ENCODE measurements at regions not wholly inside any gene's neighbourhood (a gene's known extent, or its start where the extent isn't known, plus 50 kb on each side); places are given as distances from the start of the nearest gene placed in this dataset.
"Not testable (repeated sequence)": the region's sequence is repeated elsewhere in the genome, so short reads cannot be mapped to it uniquely, and the experiment has no call there.

DNA sequence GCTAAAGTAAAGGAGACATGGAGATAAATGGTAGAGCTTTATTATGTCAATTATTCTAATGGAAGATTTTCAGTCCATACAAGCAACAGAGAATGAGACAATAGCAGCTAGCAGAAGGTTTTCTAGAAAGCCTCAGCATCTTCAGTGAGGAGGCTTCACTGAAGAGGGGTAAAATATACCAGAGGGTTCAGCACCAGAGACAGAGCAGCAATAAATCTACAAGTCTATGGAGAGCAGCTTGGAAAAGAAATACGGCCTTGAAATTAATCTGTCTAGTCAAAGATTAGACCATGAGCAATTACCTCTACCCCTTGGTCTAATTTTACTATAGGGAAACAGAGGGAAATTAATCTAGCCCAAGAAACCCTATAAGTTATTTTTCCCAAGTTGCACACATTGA lies 185.7 kb upstream of the CRIM1 start:
- no peak for DNase-seq (ENCODE audit: low read depth in 2 of 3, low spot score in 2 of 3)

DNA sequence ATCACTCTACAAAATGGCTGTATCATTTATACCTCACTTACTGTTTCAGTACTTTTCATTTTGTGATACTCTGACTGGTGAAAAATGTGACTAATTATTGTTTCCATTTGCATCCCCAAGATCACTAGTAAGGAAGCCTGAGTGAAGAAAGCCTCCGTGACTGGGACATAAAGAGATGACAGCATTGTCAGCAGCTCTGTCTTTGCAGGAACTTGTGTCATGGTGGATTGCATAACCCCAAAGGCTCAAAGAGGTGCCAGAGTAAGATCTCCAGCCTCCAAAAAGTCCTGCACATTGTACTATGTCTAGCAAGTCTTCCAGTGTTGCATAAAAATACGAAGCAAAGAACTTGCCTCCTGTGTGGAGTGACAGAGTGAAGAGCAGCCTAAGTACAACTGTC lies 187.5 kb upstream of the CRIM1 start:
- no peak for DNase-seq (ENCODE audit: low read depth in 2 of 3, low spot score in 2 of 3)

DNA sequence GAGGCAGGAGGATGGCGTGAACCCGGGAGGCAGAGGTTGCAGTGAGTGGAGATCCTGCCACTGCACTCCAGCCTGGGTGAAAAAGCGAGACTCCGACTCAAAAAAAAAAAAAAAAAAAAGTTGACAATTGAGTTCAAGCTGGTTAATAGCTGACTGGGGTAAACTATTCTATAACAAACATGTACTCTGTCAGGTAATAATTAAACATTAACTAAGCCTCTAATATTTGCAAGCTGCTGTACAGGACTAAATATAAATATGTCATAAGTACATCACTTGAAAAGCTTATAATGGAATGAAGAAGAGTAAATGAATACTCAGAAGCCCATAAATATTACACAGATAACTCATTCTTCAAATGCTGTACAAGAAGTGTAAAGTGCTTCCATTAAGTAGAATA lies 190.4 kb upstream of the CRIM1 start:
- no peak for DNase-seq (ENCODE audit: low read depth in 2 of 3, low spot score in 2 of 3)

DNA sequence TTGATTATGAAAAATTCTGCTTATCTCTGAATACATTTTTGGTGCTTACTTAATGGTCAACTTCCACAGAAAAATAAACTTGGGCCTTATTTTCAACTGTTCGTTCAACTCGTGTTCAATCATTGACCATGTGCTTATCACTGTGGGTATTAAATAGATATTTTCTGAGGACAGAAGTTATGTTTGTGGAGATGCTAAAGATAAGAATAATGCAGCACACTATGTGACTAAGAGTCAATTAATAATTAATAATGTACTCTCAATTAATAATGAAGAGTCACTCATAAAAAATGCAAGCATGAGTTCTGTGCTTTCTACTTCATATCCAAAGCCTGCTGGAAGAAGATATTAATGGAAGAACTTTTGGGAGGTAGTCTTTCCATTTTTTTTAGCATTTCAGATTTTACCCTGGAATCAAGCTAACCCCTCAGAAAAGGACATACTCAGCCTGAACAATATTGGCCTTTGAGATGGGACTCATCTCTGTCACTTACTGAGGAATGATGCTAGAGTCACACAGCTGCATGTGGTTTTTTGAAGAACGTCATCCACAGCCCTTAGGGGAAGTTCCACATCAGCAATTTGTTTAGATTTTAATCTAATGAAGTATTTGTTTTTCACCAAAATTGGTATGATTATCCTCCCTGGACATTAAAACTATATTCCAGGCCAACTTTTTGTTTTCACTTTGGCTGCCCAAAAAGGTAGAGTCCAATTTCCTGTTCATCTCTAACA lies 191.9 kb upstream of the CRIM1 start:
- DNase-seq (ENCODE audit: low read depth in 2 of 3, low spot score in 2 of 3): no peak

DNA sequence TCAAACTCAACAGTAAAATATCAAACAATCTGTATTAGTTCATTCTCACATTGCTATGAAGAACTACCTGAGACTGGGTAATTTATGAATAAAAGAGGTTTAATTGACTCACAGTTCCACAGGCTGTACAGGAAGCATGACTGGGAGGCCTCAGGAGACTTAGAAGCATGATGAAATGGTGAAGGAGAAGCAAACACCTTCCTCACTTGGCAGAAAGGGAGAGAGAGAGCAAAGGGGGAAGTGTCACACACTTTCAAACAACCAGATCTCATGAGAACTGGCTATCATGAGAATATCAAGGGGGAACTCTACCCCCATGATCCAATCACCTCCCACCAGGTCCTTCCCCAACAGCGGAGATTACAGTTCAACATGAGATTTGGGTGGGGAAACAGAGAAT lies 198.5 kb upstream of the CRIM1 start:
- not testable (repeated sequence) for DNase-seq (ENCODE audit: low read depth in 2 of 3, low spot score in 2 of 3)

DNA sequence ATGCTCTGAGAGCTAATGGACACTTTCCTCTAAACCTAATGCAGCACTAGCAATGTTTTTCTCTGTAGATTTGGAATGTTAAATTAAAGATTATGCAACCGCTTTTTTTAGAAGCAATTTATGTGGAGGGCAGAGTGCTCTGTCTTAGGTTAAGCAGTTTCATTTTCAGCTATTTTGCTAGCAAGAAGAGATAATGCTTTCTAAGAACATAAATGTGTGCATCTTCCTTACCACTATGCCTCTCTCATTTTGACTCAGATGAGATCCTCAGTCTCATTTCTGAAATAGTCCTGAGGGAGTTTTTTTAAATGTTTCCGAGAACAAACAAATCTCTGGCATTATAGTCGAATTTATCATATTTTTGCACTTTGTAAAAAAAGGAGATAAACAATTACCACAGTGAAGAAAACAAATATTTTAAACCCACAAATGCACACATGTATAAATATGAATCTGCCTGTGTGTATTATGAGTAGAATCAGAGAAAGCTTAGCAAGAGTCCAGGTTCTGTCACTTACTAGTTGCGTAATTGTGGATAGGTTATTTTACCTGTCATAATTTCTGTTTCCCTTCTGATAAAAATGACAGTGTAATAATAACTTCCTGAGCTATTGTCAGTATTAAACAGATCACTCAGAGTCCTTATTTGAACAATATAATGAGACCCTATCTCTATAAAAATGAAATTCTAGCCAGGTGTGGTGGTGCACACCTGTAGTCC lies 207.7 kb upstream of the CRIM1 start:
- DNase-seq (ENCODE audit: low read depth in 2 of 3, low spot score in 2 of 3): no peak

DNA sequence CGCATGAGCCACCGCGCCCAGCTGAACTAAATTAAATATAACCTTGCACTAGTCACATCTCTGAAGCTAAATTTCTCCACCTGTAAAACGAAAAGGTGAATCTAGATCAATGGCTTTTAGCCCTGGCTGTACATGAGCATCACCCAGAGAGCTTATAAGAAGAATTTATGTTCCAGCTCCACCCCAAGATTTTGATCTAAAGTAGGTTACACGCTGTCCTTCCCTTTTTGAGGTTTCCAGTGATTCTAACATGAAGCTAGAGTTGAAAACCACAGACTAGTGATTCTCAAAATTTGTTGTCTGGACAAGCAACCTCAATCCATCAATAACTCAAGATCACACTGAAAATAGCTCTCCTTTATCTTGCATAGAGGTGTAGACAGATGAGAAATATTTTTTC lies 208.8 kb upstream of the CRIM1 start:
- no peak for DNase-seq (ENCODE audit: low read depth in 2 of 3, low spot score in 2 of 3)

DNA sequence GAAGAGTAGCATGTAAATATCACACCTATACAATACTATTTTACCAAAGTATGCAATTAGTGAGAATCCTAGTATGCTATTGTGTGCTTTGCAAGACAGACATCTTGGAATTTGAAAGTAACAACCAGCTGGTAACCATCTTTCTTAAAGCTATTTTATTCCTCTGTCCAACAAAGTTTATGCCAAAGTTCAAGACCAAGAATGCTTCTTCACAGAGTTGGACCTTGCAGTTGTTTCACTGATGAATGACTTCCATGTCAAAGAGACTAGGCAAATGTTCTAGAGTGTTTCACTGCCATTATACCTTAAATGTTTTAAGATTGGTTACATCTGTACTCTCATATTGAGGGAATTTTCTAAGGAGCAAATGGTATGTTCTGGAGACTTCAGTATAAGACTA lies 215.2 kb upstream of the CRIM1 start:
- DNase-seq (ENCODE audit: low read depth in 2 of 3, low spot score in 2 of 3): no peak

DNA sequence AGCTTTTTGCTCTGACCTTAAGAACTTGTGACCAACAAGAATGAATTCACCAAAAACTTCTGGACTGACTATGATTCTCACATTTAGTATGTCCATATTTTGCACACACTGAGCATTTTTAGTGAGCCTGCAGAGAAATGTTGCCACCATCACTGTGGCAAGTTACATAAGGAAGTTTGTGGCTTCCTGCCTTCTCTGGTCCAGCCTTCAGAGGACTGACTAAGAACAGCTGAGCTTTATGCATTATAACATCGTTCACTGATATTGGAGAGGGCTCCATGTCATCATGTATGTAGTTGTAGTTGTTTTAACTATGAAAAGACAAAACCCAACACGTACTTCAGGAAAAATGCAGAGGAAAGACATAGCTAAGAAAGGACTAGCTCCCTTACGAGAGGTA lies 218.0 kb upstream of the CRIM1 start:
- DNase-seq (ENCODE audit: low read depth in 2 of 3, low spot score in 2 of 3): no peak

DNA sequence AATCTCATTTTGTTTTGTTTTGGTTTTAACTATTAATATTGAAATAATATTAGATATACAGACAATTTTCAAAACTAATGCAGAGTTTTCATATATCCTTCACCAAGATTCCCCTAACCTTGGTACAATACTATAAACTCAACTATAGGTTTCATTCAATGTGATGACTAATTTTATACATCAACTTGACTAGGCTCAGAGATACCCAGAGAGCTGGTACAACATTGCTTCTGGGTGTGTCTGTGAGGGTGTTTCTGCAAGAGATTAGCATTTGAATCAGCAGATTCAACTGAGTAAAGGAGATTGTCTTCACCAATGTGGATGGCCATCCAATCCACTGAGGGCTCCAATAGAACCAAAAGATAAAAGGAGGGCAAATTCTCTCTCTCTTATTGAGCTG lies 221.3 kb upstream of the CRIM1 start:
- DNase-seq (ENCODE audit: low read depth in 2 of 3, low spot score in 2 of 3): no peak

DNA sequence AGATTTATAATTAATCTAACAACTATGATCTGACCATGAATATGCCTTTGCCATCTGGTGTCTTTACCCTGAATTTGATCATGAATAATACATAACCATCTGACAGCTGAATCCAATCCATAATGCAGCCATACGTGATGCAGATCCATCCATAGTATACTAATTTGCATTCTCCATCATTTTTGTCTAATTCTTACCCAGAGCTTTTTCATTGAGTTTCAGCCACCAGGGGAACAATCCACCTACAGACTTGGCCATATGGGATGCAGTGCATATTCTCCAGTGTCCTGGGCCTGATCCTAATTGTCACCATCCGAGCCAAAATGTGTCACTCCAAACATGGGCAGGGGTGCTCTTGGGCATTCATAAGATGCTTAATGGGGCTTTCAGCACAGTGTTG lies 227.2 kb upstream of the CRIM1 start:
- DNase-seq (ENCODE audit: low read depth in 2 of 3, low spot score in 2 of 3): no peak

DNA sequence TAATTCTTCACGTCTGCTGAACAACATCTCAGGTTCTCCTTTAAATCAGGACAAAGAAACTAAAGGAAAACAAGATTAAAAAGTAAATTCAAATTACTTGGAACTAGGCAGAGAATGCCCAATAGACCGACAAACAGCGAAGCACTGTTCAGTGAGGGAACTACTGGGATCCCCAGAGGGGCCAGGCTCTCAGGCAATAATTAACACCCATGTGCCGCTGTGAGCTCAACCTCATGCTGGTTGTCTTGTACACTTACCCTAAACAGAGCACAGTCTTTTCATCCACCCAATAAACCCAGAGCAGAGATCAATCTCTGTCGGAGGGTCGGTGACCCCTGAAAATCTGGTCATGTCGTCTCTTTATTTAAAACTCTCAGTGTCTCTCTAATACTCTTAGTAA lies 229.9 kb upstream of the CRIM1 start:
- no peak for DNase-seq (ENCODE audit: low read depth in 2 of 3, low spot score in 2 of 3)

DNA sequence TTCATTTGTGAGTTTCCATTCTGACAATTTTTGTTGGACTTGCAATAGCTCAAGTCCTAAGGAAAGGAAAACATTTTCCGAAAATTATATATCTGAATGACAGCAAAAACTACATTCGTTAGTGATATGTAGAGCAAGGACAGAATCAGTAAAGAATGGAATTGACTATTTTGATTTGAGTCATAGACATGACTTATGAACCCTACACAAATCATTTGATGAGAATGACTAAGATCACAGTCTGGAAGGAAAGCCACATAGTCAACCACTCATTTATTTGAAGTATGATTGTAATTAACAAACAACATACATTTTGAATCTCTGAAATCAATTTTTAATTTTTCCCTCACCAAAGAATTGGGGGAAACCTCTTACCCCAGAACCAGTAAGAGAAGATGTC lies 231.6 kb upstream of the CRIM1 start:
- DNase-seq (ENCODE audit: low read depth in 2 of 3, low spot score in 2 of 3): no peak

DNA sequence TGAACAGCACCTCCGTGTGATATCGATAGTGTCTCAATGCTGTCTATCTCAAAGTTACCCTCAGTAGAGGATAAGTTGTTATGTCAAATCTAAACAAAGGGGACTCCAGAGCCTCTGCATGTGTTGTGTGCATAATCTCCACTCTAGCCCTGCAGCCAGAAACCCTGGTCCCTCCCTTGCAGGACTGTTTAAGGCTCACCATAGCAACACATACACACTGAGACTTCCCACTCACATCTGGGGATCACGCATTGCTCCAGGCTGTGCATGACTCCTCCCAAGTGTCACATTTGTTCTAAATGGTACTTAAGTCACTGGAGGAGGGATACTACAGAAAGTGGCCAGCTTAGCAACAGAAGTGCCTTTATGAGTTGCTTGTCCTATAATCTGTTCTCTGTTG lies 258.6 kb upstream of the CRIM1 start:
- DNase-seq (ENCODE audit: low read depth in 2 of 3, low spot score in 2 of 3): no peak

DNA sequence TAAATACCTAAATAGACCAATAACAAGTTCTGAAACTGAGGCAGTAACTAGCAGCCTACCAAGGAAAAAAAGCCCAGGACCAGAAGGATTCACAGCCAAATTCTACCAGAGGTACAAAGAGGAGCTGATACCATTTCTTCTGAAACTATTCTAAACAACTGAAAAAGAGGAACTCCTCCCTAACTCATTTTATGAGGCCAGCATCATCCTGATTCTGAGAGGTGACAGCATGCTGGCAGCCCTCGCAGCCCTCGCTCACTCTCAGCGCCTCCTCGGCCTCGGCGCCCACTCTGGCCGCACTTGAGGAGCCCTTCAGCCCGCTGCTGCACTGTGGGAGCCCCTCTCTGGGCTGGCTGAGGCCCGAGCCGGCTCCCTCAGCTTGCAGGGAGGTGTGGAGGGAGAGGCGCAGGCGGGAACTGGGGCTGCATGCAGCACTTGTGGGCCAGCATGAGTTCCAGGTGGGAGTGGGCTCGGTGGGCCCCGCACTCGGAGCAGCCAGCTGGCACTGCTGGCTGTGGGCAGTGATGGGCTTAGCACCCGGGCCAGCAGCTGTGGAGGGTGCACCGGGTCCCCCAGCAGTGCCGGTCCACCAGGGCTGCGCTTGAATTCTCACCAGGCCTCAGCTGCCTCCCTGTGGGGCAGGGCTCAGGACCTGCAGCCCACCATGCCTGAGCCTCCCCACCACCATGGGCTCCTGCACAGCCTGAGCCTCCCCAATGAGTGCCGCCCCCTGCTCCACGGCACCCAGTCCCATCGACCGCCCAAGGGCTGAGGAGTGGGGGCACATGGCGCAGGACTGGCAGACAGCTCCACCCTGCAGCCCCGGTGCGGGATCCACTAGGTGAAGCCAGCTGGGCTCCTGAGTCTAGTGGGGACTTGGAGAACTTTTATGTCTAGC lies 263.5 kb upstream of the CRIM1 start:
- DNase-seq (ENCODE audit: low read depth in 2 of 3, low spot score in 2 of 3): not testable (repeated sequence)

DNA sequence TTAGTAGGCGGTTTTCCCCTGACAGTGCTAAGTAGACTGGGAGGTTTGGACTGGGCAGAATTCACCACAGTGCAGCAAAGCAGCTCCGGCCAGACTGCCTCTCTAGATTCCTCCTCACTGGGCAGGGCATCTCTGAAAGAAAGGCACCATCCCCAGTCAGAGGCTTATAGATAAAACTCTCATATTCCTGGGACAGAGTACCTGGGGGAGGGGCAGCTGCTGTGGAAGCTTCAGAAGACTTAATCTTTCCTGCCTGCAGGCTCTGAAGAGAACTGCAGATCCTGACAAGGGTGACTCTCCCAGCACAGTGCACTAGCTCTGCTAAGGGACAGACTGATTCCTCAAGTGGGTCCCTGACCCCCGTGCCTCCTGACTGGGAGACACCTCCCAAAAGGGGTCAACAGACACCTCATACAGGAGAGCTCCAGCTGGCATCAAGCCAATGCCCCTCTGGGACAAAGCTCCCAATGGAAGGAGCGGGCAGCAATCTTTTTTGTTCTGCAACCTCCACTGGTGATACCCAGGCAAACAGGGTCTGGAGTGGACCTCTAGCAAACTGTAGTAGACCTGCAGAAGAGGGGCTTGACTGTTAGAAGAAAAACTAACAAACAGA lies 266.8 kb upstream of the CRIM1 start:
- DNase-seq (ENCODE audit: low read depth in 2 of 3, low spot score in 2 of 3): no peak

DNA sequence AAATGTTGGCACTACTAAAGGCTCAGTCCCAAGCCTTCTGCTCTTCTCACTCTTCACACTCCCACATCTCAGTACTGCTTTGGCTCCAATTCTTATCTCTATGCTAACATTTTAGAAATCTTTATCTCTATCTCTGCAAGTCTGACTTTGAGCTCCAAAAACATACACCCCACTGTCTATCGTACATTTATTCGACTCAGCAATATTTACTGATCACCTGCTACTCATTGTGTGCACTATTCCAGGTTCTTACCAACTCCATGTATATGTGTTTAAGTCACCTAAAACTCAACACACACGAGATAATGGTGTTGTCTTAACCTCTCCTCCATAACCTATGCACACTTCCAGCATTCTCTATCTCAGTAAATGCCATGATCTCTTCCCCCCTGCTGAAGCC lies 268.2 kb upstream of the CRIM1 start:
- DNase-seq (ENCODE audit: low read depth in 2 of 3, low spot score in 2 of 3): no peak

DNA sequence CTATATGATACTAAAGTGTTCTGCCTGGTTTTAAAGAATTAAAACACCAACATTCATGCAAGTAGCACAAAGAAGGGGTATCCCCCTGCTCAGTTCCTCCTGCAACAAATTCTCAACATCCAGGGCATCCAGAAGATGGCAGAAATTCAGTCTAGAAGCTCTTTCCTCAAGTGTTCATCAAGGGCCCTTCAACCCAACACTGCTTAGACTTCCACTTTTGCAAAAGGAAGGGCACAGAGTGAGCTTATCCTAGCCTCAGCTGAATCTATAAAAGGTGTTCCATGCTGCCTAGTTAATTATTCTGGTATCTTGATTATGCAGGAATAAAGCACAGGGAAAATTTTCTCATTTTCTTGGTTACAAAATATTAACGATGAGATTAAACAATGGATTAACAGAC lies 275.8 kb upstream of the CRIM1 start:
- DNase-seq (ENCODE audit: low read depth in 2 of 3, low spot score in 2 of 3): no peak

DNA sequence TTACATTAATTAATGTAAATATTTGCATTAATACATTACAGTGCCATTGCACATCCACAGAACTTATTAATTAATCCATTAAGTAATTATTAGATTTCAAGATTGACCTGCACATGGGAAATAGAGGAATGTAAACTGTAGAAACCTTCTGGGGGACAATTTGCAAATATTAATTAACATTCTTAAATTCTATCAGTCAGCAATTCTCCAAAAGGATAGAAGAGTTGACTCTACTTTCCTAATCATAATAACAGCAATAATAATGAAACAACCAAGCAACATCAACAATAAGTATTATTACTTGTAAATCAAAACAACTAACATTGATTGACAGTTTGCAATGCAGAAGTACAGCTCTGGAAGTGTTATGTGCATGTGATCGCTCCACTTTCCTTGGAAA lies 281.6 kb upstream of the CRIM1 start:
- DNase-seq (ENCODE audit: low read depth in 2 of 3, low spot score in 2 of 3): no peak

DNA sequence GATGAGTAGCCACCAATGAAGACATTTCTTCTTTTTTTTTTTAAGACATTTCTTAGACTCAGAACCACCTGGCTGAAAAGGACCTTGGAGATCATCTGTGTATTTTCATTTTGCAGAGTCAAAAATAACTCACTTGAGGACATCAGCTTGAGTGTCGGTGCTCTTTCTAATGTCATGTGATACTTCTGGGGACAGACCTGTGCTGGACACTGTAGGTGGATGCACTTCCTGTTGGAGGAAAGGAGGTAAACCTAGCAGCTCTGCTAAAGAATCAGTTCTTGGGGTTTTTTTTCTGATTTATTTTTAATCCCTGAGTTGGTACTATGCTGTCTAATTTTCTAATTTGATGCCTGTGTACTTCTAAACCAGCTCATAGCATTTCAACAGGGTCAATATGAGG lies 283.9 kb upstream of the CRIM1 start:
- no peak for DNase-seq (ENCODE audit: low read depth in 2 of 3, low spot score in 2 of 3)

DNA sequence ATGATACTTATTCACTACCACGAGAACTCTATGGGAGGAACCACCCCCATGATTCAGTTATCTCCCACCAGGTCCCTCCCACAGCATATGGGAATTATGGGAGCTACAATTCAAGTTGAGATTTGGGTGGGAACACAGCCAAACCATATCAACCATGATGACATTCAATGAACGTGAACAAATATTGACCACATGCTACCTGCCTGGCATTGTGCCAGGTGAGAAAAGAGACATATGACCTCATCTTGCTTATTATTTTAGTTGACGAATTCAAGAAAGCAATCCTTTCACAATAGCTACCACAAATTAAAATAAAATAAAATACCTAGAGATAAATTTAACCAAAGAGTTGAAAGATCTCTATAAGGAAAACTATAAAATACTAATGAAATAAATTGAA lies 286.5 kb upstream of the CRIM1 start:
- DNase-seq (ENCODE audit: low read depth in 2 of 3, low spot score in 2 of 3): no peak
